Endothelial cell (in vitro differentiated cells): ENCODE measurements at regions not wholly inside any gene's neighbourhood (a gene's known extent, or its start where the extent isn't known, plus 50 kb on each side); places are given as distances from the start of the nearest gene placed in this dataset.

ENCODE experiments used
- DNase-seq: peaks from one replicate; pipeline ENCODE4 v3.0.0; 2021; ENCODE audit warnings: low spot score
- H3K27ac Mint-ChIP-seq: one replicate; pipeline ENCODE4 v1.8.0; 2021; ENCODE audit warnings: mixed read lengths, inconsistent platforms; ENCODE audit not compliant: unreplicated experiment
- H3K27me3 Mint-ChIP-seq: one replicate; pipeline ENCODE4 v1.8.0; 2021; ENCODE audit warnings: mild to moderate bottlenecking, moderate library complexity, mixed read lengths, inconsistent platforms; ENCODE audit not compliant: unreplicated experiment
- H3K36me3 Mint-ChIP-seq: one replicate; pipeline ENCODE4 v1.8.0; 2021; ENCODE audit warnings: mild to moderate bottlenecking, low read depth, mixed read lengths, inconsistent platforms; ENCODE audit not compliant: unreplicated experiment
- H3K4me1 Mint-ChIP-seq: one replicate; pipeline ENCODE4 v1.8.0; 2021; ENCODE audit warnings: mild to moderate bottlenecking, mixed read lengths, inconsistent platforms; ENCODE audit not compliant: unreplicated experiment
- H3K4me3 Mint-ChIP-seq: one replicate; pipeline ENCODE4 v1.8.0; 2021; ENCODE audit warnings: mild to moderate bottlenecking, mixed read lengths, inconsistent platforms; ENCODE audit not compliant: unreplicated experiment
- H3K9me3 Mint-ChIP-seq: one replicate; pipeline ENCODE4 v1.8.0; 2021; ENCODE audit warnings: mixed read lengths, inconsistent platforms; ENCODE audit not compliant: unreplicated experiment
- CTCF ChIP-seq: fragments of 200-600 bp; sonication (generic); IDR thresholded peaks from one replicate; pipeline ENCODE4 v1.5.0; 2021; ENCODE audit warnings: antibody characterized with exemption; ENCODE audit not compliant: unreplicated experiment

DNA sequence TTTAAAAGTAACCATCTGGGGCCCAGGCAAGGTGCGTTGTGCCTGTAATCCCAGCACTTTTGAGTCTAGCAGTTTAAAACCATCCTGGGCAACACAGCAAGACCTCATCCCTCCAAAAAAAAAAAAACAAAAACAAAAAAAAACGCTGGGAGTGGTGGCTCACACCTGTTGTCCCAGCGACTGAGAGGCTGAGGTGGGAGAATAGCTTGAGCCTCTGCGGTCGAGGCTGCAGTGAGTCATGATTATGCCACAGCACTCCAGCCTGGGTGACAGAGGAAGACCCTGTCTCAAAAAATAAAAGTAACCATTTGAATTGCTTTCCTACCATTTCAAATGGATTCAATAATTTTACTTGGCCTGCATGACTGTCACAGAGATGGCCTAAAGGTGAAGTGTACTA is 186.5 kb upstream of the ATP2B1 start:
- no peak for DNase-seq
- Mint-ChIP-seq H3K9me3 (no peaks in the 10 kb centered on the region), H3K4me1 (no peaks in the 10 kb centered on the region), H3K27me3 (no peaks in the 10 kb centered on the region), H3K27ac (no peak overlapping the region), H3K36me3 (no peaks in the 10 kb centered on the region), H3K4me3 (no peak overlapping the region)
- no peak for TF ChIP-seq CTCF

DNA sequence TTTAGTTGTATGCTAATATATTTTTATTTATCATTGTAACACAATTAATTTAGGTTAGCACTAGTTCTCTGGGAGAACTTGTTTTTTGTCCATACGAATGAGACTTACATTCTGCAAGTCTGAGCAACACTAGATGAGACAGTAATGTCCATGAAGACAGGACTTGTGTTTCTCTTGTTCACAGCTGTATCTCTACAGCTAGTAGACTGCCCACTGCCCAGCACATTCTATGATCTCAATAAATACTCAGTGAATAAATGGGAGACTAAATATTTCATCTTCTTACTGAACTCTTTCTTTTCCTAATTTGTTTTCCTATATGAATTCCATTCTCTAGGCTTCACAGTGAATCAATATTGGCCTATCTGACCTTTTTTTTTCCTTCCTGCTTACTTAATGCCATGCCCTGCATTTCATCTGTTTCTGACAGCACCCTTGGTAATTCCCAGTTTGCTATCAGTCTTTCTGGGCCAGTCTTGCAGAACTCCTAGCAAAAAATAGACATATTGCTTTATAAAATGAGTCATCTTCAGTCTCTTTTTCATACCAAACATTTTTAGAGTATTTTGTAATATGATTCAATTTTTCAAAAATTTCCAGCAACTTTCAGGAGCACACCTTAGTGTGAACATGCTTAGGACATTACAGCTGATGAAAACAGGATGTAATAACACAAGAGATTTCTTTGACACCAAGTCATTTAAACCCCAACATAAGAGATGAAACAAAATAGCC is 185.5 kb upstream of the ATP2B1 start:
- Mint-ChIP-seq H3K27me3 (no peaks in the 10 kb centered on the region), H3K9me3 (no peaks in the 10 kb centered on the region), H3K4me1 (no peaks in the 10 kb centered on the region), H3K4me3 (no peak overlapping the region), H3K27ac (no peak overlapping the region), H3K36me3 (no peaks in the 10 kb centered on the region)
- TF ChIP-seq CTCF, result no peak
- no peak for DNase-seq

DNA sequence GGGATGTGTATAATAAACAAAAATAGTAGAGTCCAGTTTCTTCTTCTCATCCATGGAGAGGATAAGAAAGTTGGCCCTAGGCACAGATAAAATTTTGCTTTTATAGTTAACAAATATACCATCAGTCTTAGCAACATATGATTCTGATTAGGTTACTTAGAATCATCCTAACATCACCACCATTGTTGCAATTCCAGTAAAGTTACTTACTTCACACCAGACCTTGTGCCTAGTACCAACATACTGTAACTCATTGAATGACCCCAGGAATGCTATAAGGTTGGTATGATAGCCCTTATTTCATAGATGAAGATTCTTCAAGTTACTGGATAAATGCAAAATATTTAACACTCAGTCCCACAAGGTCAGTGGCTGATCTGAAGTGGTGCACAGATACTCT is 183.8 kb upstream of the ATP2B1 start:
- DNase-seq, result no peak
- Mint-ChIP-seq H3K36me3 (no peaks in the 10 kb centered on the region), H3K9me3 (no peaks in the 10 kb centered on the region), H3K27ac (no peak overlapping the region), H3K4me1 (no peaks in the 10 kb centered on the region), H3K4me3 (no peak overlapping the region), H3K27me3 (no peaks in the 10 kb centered on the region)
- TF ChIP-seq CTCF, result no peak

- H3K27ac Mint-ChIP-seq, result no peak overlapping the region
- DNase-seq, result no peak
- H3K4me3 Mint-ChIP-seq, result no peak overlapping the region
- H3K9me3 Mint-ChIP-seq, result no peaks in the 10 kb centered on the region
- H3K4me1 Mint-ChIP-seq, result no peaks in the 10 kb centered on the region
- TF ChIP-seq CTCF, result no peak
- no peaks in the 10 kb centered on the region for H3K27me3 Mint-ChIP-seq
- no peaks in the 10 kb centered on the region for H3K36me3 Mint-ChIP-seq
Measured at GRCh38 chr12:89891933-89892332, 183.3 kb upstream of the ATP2B1 start.

- no peaks in the 10 kb centered on the region for H3K36me3 Mint-ChIP-seq
- no peaks in the 10 kb centered on the region for H3K9me3 Mint-ChIP-seq
- H3K4me1 Mint-ChIP-seq, result no peaks in the 10 kb centered on the region
- H3K27me3 Mint-ChIP-seq, result no peaks in the 10 kb centered on the region
- no peak for DNase-seq
- no peak overlapping the region for H3K4me3 Mint-ChIP-seq
- no peak overlapping the region for H3K27ac Mint-ChIP-seq
- TF ChIP-seq CTCF, result no peak
Measured at GRCh38 chr12:89890161-89890560, 181.5 kb upstream of the ATP2B1 start.
